Esophagus muscularis mucosa (tissue), 4 donors: ENCODE measurements at regions not wholly inside any gene's neighbourhood (a gene's known extent, or its start where the extent isn't known, plus 50 kb on each side); places are given as distances from the start of the nearest gene placed in this dataset.

ENCODE experiments used
- DNase-seq: peaks from one replicate; pipeline ENCODE4 v3.0.0-alpha.2; 2017; ENCODE audit errors: extremely low spot score
- H3K27ac ChIP-seq, 4 donors: fragments of 200-600 bp; sonication (generic); replicated peaks in 1 of 4; 1 replicate in 3 of 4; 2 replicates in 1 of 4; pipeline ENCODE4 v1.5.1; 2016 to 2019; ENCODE audit warnings: mild to moderate bottlenecking in 1 of 4
- H3K27me3 ChIP-seq, 4 donors: fragments of 200-600 bp; sonication (generic); one replicate each; pipeline versions ENCODE4 v1.5.1 to v1.6.0; 2016 to 2019
- H3K36me3 ChIP-seq, 4 donors: fragments of 200-600 bp; sonication (generic); one replicate each; pipeline ENCODE4 v1.5.1; 2016 to 2019
- H3K4me1 ChIP-seq, 4 donors: fragments of 200-600 bp; sonication (generic); one replicate each; pipeline ENCODE4 v1.5.1; 2016 to 2019
- H3K4me3 ChIP-seq, 4 donors: fragments of 200-600 bp; sonication (generic); 1 replicate in 2 of 4; 2 replicates in 2 of 4; pipeline ENCODE4 v1.5.1; 2016 to 2019; ENCODE audit warnings: mild to moderate bottlenecking in 4 of 4, moderate library complexity in 1 of 4
- H3K9me3 ChIP-seq, 4 donors: fragments of 200-600 bp; sonication (generic); 1 replicate in 3 of 4; 2 replicates in 1 of 4; pipeline ENCODE4 v1.5.1; 2016 to 2019
- EP300 ChIP-seq: sonication (generic); formaldehyde crosslinking; IDR thresholded peaks from one replicate; pipeline ENCODE4 v1.6.1; 2017; ENCODE audit warnings: antibody characterized with exemption
- POLR2A ChIP-seq: fragments of 450-650 bp; IDR thresholded peaks from one replicate; pipeline ENCODE4 v1.6.1; 2017; ENCODE audit warnings: antibody characterized with exemption, moderate library complexity, mild to moderate bottlenecking, low read depth
- POLR2AphosphoS5 ChIP-seq, 2 donors: sonication (generic); formaldehyde crosslinking; IDR thresholded peaks; one replicate each; pipeline ENCODE4 v1.6.1; 2017; ENCODE audit warnings: antibody characterized with exemption in 2 of 2
- WGBS: methylation state at CpG from one replicate; pipeline ENCODE4 v1.1.5; 2018; 5-methylcytosine and 5-hydroxymethylcytosine counted together
- intact Hi-C: fragments of 100-400 bp; cut with DNase I; formaldehyde crosslinking; loops from one replicate; pipeline ENCODE4 v1.15.1; 2023
- TF ChIP-seq, protein P1 (sequence below), 3 experiments: fragments of 200-600 bp in 2 of 3; fragments of 450-650 bp in 1 of 3; sonication (generic) in 2 of 3; IDR thresholded peaks; one replicate each; pipeline ENCODE4 v1.5.1; 2017 to 2019; ENCODE audit warnings: antibody characterized with exemption in 3 of 3, mild to moderate bottlenecking in 2 of 3, moderate library complexity in 1 of 3

DNA sequence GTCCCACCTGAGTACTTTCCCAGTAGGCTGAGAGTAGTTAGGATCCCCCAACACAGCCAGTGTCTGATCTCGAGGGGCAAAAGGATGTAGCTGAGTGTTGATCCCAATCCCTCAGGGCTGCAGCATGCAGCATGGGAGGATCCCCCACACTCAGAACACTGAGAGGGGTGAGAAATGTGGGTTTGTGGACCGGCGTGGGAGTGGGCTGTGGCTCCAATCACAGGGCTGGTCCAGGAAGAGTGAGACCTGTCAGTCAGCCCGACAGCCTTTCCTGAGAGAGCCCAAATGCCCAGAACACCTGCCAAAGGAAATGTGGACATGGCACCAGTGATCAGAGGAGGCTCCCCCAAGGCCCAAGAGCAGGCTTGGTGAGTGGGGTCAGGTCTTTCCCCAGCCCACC, 228.3 kb upstream of the MGAT4C start:
- H3K9me3 ChIP-seq = peaks cover 0 to 7% (median 0%) of the 10 kb centered on the region in 4 donors
- no peaks in the 10 kb centered on the region for H3K27me3 ChIP-seq
- WGBS = 81% methylated on average over 3 of the region's 4 CpGs
- intact Hi-C loops = no loop called here
- no peak overlapping the region for H3K27ac ChIP-seq
- no peaks in the 10 kb centered on the region for H3K4me1 ChIP-seq
- no peaks in the 10 kb centered on the region for H3K36me3 ChIP-seq
- TF ChIP-seq EP300 = no peak
- TF ChIP-seq, protein P1, sequence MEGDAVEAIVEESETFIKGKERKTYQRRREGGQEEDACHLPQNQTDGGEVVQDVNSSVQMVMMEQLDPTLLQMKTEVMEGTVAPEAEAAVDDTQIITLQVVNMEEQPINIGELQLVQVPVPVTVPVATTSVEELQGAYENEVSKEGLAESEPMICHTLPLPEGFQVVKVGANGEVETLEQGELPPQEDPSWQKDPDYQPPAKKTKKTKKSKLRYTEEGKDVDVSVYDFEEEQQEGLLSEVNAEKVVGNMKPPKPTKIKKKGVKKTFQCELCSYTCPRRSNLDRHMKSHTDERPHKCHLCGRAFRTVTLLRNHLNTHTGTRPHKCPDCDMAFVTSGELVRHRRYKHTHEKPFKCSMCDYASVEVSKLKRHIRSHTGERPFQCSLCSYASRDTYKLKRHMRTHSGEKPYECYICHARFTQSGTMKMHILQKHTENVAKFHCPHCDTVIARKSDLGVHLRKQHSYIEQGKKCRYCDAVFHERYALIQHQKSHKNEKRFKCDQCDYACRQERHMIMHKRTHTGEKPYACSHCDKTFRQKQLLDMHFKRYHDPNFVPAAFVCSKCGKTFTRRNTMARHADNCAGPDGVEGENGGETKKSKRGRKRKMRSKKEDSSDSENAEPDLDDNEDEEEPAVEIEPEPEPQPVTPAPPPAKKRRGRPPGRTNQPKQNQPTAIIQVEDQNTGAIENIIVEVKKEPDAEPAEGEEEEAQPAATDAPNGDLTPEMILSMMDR (IDR thresholded peaks at IDR 0.05) = no peak
- TF ChIP-seq POLR2A = no peak
- no peak for TF ChIP-seq POLR2AphosphoS5 (IDR thresholded peaks at IDR 0.05)
- DNase-seq = no peak
- no peak overlapping the region for H3K4me3 ChIP-seq

DNA sequence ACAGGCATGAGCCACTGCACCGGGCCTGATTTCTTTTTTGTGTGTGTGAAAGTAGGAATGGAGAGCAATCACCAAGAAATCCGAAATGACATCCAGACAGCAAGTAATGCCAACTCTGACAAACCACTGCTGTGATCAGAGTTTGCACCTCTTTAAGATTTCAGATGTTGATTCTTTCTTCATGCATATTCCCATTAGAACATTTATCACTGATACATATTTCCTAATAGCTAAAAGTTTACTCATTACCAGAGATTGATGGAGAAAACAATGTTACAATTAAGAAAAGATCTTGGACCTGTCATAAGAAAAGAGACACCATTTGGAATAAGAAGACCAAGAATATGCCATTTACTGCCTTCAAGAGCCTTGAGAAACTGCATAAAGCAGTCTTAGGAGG, 217.0 kb upstream of the MGAT4C start:
- TF ChIP-seq POLR2AphosphoS5 (IDR thresholded peaks at IDR 0.05) = no peak
- no peak for TF ChIP-seq EP300
- TF ChIP-seq POLR2A = no peak
- TF ChIP-seq, protein P1 (IDR thresholded peaks at IDR 0.05) = no peak
- Histone ChIP-seq H3K36me3 (no peaks in the 10 kb centered on the region), H3K4me3 (no peak overlapping the region), H3K27ac (no peak overlapping the region), H3K9me3 (no peaks in the 10 kb centered on the region), H3K27me3 (no peaks in the 10 kb centered on the region), H3K4me1 (no peaks in the 10 kb centered on the region)
- WGBS = 80% methylated on average over 2 of the region's 2 CpGs
- DNase-seq = no peak
- intact Hi-C loops = no loop called here

GRCh38 chr12:86456776-86457175, 200.6 kb upstream of the MGAT4C start:
- DNase-seq = no peak
- WGBS = 70% methylated on average over 2 of the region's 2 CpGs
- Histone ChIP-seq H3K27me3 (no peaks in the 10 kb centered on the region), H3K27ac (no peak overlapping the region), H3K9me3 (no peaks in the 10 kb centered on the region), H3K4me3 (no peak overlapping the region), H3K4me1 (no peaks in the 10 kb centered on the region), H3K36me3 (no peaks in the 10 kb centered on the region)
- intact Hi-C loops = no loop called here
- TF ChIP-seq POLR2A (no peak), EP300 (no peak), POLR2AphosphoS5 (IDR thresholded peaks at IDR 0.05) (no peak)
- TF ChIP-seq, protein P1 (IDR thresholded peaks at IDR 0.05) = no peak

- H3K27me3 ChIP-seq = no peaks in the 10 kb centered on the region
- 85% methylated on average over 3 of the region's 3 CpGs for WGBS
- no peaks in the 10 kb centered on the region for H3K36me3 ChIP-seq
- intact Hi-C loops = no loop called here
- no peak for DNase-seq
- no peaks in the 10 kb centered on the region for H3K9me3 ChIP-seq
- no peaks in the 10 kb centered on the region for H3K4me1 ChIP-seq
- TF ChIP-seq EP300 = no peak
- TF ChIP-seq POLR2AphosphoS5 (IDR thresholded peaks at IDR 0.05) = no peak
- TF ChIP-seq, protein P1 (IDR thresholded peaks at IDR 0.05) = no peak
- TF ChIP-seq POLR2A = no peak
- H3K4me3 ChIP-seq = no peak overlapping the region
- no peak overlapping the region for H3K27ac ChIP-seq
Measured at GRCh38 chr12:86456241-86456640, 200.1 kb upstream of the MGAT4C start.

- Histone ChIP-seq H3K4me1 (no peaks in the 10 kb centered on the region), H3K27me3 (no peaks in the 10 kb centered on the region), H3K4me3 (no peak overlapping the region), H3K36me3 (no peaks in the 10 kb centered on the region), H3K9me3 (no peaks in the 10 kb centered on the region), H3K27ac (no peak overlapping the region)
- DNase-seq = no peak
- TF ChIP-seq EP300 = no peak
- no peak for TF ChIP-seq POLR2AphosphoS5 (IDR thresholded peaks at IDR 0.05)
- TF ChIP-seq, protein P1 (IDR thresholded peaks at IDR 0.05) = no peak
- TF ChIP-seq POLR2A = no peak
- WGBS = 36% methylated on average over 5 of the region's 5 CpGs
- intact Hi-C loops = no loop called here
Measured at GRCh38 chr12:86445356-86445755, 189.2 kb upstream of the MGAT4C start.
